MCF 10A (cell line): ENCODE measurements at regions not wholly inside any gene's neighbourhood (a gene's known extent, or its start where the extent isn't known, plus 50 kb on each side); places are given as distances from the start of the nearest gene placed in this dataset.
"Not testable (repeated sequence)": the region's sequence is repeated elsewhere in the genome, so short reads cannot be mapped to it uniquely, and the experiment has no call there.

Source experiments
- BruUV-seq: library from RNA; stranded (reverse); fragments of 400-500 nt; replicated peaks from 2 replicates; lab custom pipeline; 2021; lab: Mats Ljungman, UMichigan
- CTCF ChIA-PET: fragments of 300-600 bp; sonication (Branson Sonifier 250); formaldehyde crosslinking; extraction: SDS; loops from one replicate; lab custom pipeline; 2021; ENCODE audit warnings: antibody characterized with exemption, inconsistent platforms; lab: Yijun Ruan, JAX
- POLR2A ChIA-PET: fragments of 300-600, 350-650 bp; sonication (Branson Sonifier 250); formaldehyde crosslinking; extraction: SDS; loops from one replicate; lab custom pipeline; 2020; ENCODE audit warnings: antibody characterized with exemption, inconsistent platforms; lab: Yijun Ruan, JAX
- DNase-seq: peaks from one replicate; pipeline ENCODE4 v3.0.0-alpha.2; 2018; ENCODE audit not compliant: unreplicated experiment
- H3K27ac Mint-ChIP-seq: one replicate; pipeline ENCODE4 v1.8.0; 2022; ENCODE audit warnings: mild to moderate bottlenecking, low read depth, mixed read lengths; ENCODE audit not compliant: unreplicated experiment
- H3K27me3 Mint-ChIP-seq: one replicate; pipeline ENCODE4 v1.8.0; 2022; ENCODE audit warnings: mixed read lengths; ENCODE audit not compliant: insufficient read depth, unreplicated experiment
- H3K36me3 Mint-ChIP-seq: one replicate; pipeline ENCODE4 v1.8.0; 2022; ENCODE audit warnings: mild to moderate bottlenecking, moderate library complexity, mixed read lengths; ENCODE audit not compliant: insufficient read depth, unreplicated experiment
- H3K4me1 Mint-ChIP-seq: one replicate; pipeline ENCODE4 v1.8.0; 2022; ENCODE audit warnings: mixed read lengths; ENCODE audit not compliant: insufficient read depth, unreplicated experiment
- H3K4me3 Mint-ChIP-seq: one replicate; pipeline ENCODE4 v1.8.0; 2022; ENCODE audit warnings: mild to moderate bottlenecking, moderate library complexity, mixed read lengths; ENCODE audit not compliant: unreplicated experiment
- H3K9me3 Mint-ChIP-seq: one replicate; pipeline ENCODE4 v1.8.0; 2022; ENCODE audit warnings: mixed read lengths; ENCODE audit not compliant: unreplicated experiment
- intact Hi-C: fragments of 100-400 bp; cut with micrococcal nuclease; formaldehyde crosslinking; loops from 2 replicates; pipeline ENCODE4 v1.14.1; 2022
- TF ChIP-seq, protein P1 (sequence below): fragments of 200-600 bp; IDR thresholded peaks from one replicate; pipeline ENCODE4 v1.8.0; 2022; ENCODE audit warnings: antibody characterized with exemption, mild to moderate bottlenecking; ENCODE audit not compliant: unreplicated experiment

DNA sequence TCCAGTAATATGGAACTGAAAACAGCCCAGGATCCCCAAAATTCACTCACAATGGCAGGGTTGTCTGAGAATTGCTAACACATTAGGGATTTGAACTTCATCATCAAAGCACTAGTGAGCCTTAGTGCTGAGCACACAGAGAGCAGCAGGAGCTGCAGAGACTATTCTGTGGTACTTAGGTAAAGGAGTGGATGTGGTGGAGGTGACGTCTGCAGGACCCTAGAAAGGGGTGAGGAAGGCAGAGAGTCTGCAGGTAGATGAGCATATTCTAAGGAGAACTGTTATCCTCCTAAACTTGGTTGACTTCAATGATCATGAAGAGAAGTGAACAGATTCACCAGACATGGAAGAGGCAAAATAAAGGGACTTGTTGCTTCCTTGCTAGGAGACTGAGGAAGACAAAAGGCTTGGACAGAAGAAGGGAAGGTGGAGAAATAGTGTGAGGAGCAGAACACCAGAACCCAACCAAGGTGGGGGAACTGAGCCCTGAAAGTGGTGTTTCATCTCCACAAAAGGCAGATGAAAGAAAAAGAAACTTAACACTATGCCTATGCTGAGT is 1164.0 kb downstream of the TMEM121 start:
- no peak for DNase-seq
- Mint-ChIP-seq H3K9me3 (no peaks in the 10 kb centered on the region), H3K4me1 (no peaks in the 10 kb centered on the region), H3K27ac (no peak overlapping the region), H3K36me3 (no peaks in the 10 kb centered on the region), H3K27me3 (peaks cover 51% of the 10 kb centered on the region), H3K4me3 (no peak overlapping the region)
- TF ChIP-seq, protein P1, sequence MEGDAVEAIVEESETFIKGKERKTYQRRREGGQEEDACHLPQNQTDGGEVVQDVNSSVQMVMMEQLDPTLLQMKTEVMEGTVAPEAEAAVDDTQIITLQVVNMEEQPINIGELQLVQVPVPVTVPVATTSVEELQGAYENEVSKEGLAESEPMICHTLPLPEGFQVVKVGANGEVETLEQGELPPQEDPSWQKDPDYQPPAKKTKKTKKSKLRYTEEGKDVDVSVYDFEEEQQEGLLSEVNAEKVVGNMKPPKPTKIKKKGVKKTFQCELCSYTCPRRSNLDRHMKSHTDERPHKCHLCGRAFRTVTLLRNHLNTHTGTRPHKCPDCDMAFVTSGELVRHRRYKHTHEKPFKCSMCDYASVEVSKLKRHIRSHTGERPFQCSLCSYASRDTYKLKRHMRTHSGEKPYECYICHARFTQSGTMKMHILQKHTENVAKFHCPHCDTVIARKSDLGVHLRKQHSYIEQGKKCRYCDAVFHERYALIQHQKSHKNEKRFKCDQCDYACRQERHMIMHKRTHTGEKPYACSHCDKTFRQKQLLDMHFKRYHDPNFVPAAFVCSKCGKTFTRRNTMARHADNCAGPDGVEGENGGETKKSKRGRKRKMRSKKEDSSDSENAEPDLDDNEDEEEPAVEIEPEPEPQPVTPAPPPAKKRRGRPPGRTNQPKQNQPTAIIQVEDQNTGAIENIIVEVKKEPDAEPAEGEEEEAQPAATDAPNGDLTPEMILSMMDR: no peak
- BruUV-seq: no TSS peak
- POLR2A ChIA-PET: no interaction called here
- CTCF ChIA-PET: interaction anchor here (0.6 to 1.0 kb wide), 2 partner anchors 28 to 281 kb away, joined by 5 to 6 read pairs; no protein-coding TSS in a partner anchor
- intact Hi-C loops: no loop called here

DNA sequence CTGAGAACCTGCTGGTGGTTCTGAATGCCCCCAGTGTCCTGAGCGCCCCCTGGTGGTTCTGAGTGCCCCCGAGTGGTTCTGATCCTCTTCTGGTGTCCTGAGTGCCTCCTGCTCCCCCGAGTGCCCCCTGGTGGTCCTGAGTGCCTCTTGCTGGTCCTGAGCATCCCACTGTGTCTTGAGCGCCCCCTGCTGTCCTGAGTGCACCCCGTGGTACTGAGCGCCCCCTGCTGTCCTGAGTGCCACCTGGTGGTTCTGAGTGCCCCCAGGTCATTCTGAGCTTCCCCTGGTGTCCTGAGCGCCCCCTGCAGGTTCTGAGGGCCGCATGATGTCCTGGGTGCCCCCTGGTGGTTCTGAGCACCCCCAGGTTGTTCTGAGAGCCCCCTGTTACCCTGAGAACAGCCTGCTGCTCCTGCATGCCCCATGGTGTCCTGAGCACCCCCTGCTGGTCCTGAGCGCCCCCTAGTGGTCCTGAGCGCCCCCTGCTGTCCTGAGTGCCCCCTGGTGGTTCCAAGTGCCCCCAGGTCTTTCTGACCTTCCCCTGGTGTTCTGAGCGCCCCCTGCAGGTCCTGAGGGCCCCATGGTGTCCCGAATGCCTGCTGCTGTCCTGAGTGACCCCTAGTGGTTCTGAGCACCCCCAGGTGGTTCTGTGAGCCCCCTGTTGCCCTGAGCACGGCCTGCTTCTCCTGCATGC is 1165.4 kb downstream of the TMEM121 start:
- Mint-ChIP-seq H3K27me3 (peaks cover 51% of the 10 kb centered on the region), H3K36me3 (no peaks in the 10 kb centered on the region), H3K9me3 (no peaks in the 10 kb centered on the region), H3K4me3 (no peak overlapping the region), H3K4me1 (no peaks in the 10 kb centered on the region), H3K27ac (no peak overlapping the region)
- TF ChIP-seq, protein P1: peak; percentile 33
- intact Hi-C loops: no loop called here
- POLR2A ChIA-PET: no interaction called here
- CTCF ChIA-PET: interaction anchor here (0.6 to 1.3 kb wide), 2 partner anchors 12 to 1000 kb away, joined by 4 to 8 read pairs; no protein-coding TSS in a partner anchor
- BruUV-seq: no TSS peak
- DNase-seq: no peak

DNA sequence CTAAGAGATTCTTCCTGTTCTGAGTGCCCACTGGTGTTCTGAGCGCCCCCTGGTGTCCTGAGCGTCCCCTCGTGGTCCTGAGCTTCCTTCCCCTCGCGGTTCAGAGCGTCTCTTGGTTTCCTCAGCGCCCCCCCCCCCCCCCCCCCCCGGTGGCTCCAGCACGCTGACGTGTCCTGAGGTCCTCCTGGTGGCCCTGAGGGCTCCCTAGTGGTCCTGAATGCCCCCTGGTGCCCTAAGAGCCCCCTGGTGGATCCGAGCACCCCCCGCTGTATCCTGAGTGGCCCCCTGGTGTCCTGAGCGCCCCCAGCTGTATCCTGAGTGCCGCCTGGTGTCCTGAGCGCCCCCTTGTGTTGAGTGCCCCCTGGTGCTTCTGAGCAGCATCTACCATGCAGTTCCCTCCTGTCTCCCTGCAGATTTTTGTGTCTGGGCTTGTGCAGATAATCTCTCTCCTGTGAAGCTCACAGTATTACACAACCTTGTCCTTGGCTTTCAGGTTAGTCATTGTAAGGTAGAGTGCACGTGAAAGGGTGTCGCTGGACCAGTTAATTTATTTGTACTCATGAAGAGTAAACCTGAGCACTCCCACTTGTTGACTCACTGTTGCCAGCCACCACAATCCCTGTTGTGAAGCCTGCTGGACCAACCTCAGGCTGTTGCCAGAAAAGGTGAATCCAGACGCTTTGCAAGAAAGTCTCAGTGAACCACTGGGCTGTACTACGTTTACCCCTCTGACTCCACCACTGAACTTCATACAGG is 1168.4 kb downstream of the TMEM121 start:
- H3K27me3 Mint-ChIP-seq: peaks cover 42% of the 10 kb centered on the region
- H3K4me3 Mint-ChIP-seq: no peak overlapping the region
- CTCF ChIA-PET: interaction anchor here (0.5 to 1.3 kb wide), 3 partner anchors 95 to 1081 kb away, joined by 3 read pairs; no protein-coding TSS in a partner anchor
- POLR2A ChIA-PET: interaction anchor here (0.5 kb wide), 1 partner anchor 28 kb away, joined by 3 read pairs; no protein-coding TSS in a partner anchor
- no peaks in the 10 kb centered on the region for H3K4me1 Mint-ChIP-seq
- no peaks in the 10 kb centered on the region for H3K36me3 Mint-ChIP-seq
- BruUV-seq: no TSS peak
- intact Hi-C loops: no loop called here
- H3K9me3 Mint-ChIP-seq: no peaks in the 10 kb centered on the region
- TF ChIP-seq, protein P1: no peak
- peak; percentile 32 for DNase-seq
- H3K27ac Mint-ChIP-seq: no peak overlapping the region

DNA sequence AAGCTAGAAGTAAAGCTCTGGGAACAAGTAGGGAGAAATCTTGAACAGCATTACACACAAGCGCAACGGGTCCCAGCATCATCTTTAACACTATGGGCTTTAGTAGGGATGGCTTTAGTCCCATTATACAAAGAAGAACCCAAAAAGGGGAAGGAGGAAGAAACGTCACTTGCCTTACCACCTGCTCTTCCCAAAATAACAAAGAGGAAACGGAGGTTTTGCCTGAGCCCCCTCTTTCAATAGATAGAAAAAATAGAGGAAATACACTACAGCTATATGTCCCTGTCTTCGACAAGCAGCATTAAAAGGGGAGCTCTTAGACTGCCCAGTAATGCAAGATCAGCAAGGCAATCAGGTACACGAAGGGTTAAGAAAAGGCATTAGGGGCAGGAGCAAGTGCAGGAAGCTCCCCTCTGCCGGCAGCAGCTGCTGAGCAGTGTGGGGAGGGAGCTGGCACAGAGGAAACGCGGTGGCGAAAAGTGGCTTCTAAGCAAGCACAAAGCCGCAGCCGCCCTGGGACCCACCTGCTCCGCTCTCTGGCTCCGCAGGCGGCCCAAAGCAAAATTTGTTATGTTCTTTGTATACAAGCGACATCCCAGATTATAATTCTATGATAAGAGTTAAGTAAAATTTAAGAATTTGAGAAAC is 1172.4 kb downstream of the TMEM121 start:
- H3K27me3 Mint-ChIP-seq: peaks cover 38% of the 10 kb centered on the region
- H3K36me3 Mint-ChIP-seq, H3K4me3 Mint-ChIP-seq, H3K4me1 Mint-ChIP-seq, DNase-seq, H3K27ac Mint-ChIP-seq, CTCF ChIA-PET, intact Hi-C loops, BruUV-seq, POLR2A ChIA-PET, H3K9me3 Mint-ChIP-seq: not testable (repeated sequence)

DNA sequence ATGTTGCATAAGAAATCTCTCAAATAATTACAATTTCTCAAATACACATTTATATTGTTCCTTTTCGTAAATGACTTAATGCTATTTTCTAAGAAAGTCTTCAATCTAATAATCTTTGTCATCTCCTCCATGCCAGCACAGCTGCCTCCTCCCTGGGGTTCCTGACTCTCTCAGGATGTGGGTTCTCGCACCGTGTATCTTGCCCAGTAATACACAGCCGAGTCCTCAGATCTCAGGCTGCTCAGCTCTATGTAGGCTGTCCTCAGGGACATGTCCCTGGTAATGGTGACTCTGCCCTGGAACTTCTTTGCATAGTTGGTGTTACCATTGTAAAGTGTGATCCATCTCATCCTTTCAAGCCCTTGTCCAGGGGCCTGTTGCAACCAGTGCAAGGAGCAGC is 1177.3 kb downstream of the TMEM121 start:
- POLR2A ChIA-PET, H3K4me1 Mint-ChIP-seq, CTCF ChIA-PET, H3K36me3 Mint-ChIP-seq, intact Hi-C loops, DNase-seq, BruUV-seq, H3K9me3 Mint-ChIP-seq, H3K4me3 Mint-ChIP-seq, H3K27ac Mint-ChIP-seq: not testable (repeated sequence)
- peaks cover 25% of the 10 kb centered on the region for H3K27me3 Mint-ChIP-seq

DNA sequence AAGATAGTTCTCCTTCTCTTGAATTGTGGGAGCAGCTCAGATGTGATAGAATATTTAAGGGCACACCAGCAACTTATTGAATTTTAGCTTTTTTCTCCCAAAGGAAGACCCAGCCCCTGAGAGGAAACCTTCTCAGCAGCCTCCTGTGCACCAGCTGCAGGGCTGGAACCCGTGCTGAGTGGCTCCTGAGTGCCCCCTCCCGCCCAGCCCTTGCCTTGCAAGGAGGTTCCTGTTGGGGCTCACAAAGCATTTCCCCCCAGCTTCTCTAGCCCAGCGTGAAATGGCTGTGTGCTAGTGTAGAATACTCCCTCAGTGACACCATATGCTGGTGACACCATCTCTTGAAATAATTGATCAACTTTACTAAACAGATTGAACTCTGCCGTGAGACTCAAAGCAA is 1180.1 kb downstream of the TMEM121 start:
- DNase-seq, H3K9me3 Mint-ChIP-seq, intact Hi-C loops, H3K36me3 Mint-ChIP-seq, H3K4me1 Mint-ChIP-seq, H3K27ac Mint-ChIP-seq, H3K4me3 Mint-ChIP-seq, POLR2A ChIA-PET, CTCF ChIA-PET, BruUV-seq: not testable (repeated sequence)
- H3K27me3 Mint-ChIP-seq: peaks cover 37% of the 10 kb centered on the region
